HG02642 (cell line): ENCODE measurements at regions not wholly inside any gene's neighbourhood (a gene's known extent, or its start where the extent isn't known, plus 50 kb on each side); places are given as distances from the start of the nearest gene placed in this dataset.
"Not testable (repeated sequence)": the region's sequence is repeated elsewhere in the genome, so short reads cannot be mapped to it uniquely, and the experiment has no call there.

Source experiments
- ATAC-seq: cut with Tn5 transposase; IDR thresholded peaks from one replicate; pipeline ENCODE4 v1.9.1; 2021; ENCODE audit warnings: mild to moderate bottlenecking; ENCODE audit not compliant: unreplicated experiment, poor library complexity

DNA sequence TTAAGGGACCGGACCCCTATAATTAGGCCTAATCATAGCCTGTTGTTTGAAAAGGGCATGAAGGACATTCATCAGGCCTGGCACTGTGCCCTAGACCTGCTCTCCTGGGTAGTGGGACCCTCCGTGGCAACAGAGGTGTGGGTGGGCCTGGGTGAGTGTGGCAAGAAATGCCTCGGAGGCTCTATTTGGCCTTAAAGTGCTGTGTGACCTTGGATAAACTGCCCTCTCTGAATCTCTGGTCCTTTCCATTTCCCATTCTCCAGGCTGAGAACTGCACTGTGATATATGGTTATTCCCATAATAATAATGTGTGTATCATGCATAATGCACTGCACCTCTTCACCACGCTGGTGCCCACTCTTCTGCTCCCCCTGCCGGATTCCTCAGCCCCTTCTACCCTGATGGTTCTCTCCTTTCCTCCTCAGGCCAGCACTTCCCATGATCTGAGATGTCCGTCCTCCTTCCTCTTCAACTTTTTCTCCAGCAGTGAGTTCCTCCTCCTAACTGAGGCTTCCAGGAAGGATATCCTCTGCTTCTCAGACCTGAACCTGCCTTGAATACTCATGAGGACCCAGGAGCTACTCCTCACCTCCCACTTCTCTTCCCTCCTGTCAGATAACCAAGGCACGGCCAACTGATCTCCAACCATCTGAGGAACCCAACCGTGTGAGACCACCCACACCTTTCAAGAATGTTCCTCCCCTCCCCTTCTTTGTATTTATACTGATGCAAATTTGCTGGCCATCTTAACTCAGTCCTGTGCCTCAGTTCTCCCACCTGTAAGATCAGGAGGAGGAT is 111.0 kb upstream of the PZP start:
- no peak for ATAC-seq

DNA sequence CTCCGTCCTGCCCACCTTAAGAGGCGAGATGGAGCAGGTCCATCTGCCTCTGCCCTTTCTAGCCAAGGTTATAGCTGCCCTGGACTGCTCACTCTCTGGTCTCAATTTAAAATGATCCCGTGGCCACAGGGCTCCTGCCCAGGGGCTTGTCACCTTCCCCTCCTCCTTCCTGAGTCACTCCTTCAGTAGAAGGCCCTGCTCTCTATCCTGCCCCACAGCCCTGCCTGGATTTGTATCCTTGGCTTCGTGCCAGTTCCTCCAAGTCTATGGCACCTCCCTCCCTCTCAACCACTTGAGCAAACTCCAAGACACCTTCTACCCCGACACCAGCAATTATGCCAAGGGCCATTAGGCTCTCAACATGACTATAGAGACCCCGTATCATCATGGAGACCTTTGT is 105.3 kb upstream of the PZP start:
- ATAC-seq: not testable (repeated sequence)

DNA sequence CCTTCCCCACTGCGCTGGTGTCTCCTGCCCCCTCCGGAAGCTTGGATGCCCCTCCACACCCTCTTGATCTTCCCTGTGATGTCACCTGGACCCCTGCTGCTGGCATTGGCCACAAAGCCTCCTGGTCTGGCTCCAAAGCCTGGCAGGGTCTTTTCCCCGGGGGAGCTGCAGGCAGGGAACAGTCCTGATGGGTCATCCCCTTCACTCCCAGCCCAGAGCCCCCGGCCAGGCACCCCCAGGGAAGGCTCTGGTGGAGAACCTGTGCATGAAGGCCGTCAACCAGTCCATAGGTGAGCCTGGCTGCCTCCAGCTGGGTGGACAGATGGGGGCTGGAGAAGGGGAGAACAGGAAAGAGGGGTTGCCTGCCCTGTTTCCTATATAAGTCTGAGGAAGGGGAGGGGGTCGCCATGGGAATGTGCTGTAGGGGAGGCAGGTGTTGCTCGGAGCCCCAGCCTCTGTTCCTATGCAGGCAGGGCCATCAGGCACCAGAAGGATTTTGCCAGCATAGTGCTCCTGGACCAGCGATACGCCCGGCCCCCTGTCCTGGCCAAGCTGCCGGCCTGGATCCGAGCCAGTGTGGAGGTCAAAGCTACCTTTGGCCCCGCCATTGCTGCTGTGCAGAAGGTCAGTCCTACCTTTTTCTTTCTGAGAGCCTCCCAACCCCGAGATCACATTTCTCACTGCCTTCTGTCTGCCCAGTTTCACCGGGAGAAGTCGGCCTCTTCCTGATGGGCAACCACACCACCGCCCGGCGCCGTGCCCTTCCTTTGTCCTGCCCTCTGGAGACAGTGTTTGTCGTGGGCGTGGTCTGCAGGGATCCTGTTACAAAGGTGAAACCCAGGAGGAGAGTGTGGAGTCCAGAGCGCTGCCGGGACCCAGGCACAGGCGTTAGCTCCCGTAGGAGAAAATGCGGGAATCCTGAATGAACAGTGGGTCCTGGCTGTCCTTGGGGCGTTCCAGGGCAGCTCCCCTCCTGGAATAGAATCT is 104.5 kb upstream of the PZP start:
- ATAC-seq: not testable (repeated sequence)

DNA sequence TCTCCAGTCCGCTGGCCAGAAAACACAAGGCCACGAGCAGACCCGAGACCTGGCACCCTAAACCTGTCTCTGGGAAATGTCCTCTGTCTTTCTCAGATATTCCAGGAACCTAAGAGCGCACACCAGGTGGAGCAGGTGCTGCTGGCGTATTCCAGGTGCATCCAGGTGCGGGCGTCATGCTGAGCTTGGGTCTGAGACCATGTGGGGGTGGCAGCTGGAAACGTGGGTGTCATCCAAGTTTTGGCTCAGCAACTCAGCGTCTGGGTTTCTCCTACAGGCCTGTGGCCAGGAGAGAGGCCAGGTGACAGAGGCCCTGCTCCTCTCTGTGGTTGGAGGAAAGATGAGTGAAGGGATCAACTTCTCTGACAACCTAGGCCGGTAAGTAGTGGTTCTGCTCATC is 103.3 kb upstream of the PZP start:
- not testable (repeated sequence) for ATAC-seq

DNA sequence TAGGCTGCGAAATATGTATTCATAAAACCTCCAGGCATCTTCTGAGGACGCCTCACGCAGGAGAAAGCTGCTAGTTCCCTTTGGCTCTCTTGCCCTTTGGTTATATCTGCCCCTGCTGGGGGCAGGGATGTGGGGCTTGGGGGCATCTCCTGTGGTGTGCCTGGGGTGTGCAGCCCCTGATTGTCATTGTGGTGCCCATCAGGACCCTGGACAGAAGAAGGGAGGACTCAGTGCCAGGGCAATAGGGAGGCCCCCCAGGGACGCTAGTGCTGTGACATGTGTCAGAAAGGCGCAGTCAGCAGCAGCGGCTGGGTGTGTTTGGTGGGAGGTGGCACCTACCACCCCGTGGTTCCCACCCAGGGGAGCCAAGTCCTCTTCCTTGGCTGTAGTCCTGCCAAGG is 102.5 kb upstream of the PZP start:
- ATAC-seq: not testable (repeated sequence)

DNA sequence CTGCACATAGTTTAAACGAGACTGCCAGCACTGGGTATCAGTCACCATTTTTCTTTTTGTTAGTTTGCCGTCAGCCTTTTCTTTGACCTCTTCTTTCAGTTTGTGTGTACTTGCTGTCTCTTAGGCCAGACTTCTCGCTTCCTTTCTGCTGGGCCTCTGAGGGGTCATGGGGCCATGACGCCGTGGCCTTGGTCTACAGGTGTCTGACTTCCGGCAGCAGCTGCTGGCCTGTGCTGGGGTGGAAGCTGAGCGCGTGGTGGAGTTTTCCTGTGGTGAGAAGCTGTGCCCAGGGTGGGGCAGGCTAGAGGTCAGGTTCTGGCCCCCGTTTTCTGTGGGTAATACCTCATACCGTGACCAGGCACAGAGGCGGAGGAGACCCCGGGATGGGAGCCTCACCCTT is 101.6 kb upstream of the PZP start:
- not testable (repeated sequence) for ATAC-seq

DNA sequence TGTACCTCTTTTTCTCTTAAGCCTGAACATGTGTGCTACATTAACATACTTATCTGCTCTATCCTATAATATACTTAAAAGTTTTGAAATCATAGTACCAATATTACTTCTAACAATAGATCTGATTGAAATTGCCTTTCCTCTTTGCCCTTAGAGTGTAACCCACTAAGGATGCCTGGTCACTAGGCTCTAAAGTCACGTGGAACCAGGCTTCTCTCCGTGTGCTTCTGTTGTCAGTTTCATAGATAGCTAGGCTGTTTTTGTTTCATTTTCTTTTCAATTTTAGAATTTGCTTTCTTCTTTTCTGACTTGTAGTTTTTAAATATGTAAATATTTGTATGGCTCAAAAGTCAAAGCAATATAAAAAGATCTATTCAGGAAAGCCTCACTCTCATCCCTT is 100.5 kb upstream of the PZP start:
- not testable (repeated sequence) for ATAC-seq

DNA sequence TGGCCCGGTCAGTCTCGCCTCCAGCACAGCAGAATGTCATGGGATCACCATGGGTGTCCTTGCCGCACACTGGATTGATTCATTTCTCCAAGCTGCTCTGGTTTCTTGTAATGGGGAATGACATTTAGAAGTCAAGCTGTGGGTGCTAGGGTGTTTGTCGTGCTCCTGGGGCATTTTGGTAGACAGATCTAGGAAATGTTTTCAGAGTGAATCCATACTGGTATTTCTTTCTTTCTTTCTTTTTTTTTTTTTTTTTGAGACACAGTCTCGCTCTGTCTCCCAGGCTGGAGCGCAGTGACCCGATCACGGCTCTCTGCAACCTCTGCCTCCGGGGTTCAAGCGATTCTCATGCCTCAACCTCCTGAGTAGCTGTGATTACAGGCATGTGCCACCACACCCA is 100.0 kb upstream of the PZP start:
- not testable (repeated sequence) for ATAC-seq

DNA sequence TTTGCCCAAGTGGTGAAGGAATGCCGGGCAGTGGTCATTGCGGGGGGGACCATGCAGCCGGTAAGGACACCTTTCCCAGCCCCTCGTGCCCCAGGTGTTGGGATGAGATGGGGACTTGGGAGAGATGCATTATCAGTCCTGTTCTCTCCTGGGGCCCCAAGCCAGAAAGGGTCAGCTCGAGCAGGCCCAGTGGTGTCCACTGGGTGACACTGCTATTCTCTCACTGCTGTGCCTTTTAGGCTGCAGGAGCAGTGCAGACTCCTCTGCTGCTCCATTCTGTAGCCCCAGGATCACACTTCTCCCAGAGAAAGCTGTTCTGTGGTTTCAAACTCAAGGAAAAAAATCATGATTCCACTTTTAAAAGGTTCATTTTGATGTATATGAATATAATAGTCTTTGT is 99.1 kb upstream of the PZP start:
- ATAC-seq: not testable (repeated sequence)

DNA sequence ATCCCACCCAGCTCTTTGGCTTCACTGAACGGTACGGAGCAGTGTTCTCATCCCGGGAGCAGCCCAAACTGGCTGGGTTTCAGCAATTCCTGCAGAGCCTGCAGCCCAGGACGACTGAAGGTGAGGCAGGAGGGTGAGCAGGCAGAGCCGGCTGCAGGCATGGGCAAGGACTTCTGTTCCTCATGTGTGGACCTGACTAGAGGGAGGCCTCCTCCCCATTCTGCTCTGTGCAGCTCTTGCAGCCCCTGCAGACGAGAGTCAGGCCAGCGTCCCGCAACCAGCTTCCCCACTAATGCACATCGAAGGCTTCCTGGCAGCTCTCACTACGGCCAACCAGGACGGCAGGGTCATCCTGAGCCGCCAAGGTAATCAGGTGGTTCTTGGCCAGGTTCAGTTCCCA is 97.8 kb upstream of the PZP start:
- not testable (repeated sequence) for ATAC-seq

DNA sequence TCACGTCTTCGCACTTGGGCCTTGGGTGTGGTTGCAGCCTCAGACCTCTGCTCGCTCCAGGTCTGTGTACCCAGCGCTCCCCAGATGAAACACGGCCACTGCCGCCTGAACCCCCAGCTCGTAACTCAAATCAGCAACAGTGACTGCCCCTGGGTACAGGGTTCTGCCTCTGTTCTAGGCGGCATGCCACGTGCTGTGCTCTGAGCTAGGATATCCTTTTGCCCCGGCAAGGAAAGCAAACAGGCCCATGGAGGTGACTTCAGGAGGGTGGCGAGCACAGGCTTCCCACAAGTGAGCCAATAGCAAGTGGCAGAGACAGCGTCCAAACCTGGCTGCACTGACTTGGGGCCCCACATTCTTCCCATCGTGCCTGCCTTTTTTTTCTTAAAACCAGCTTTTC is 96.3 kb upstream of the PZP start:
- not testable (repeated sequence) for ATAC-seq

DNA sequence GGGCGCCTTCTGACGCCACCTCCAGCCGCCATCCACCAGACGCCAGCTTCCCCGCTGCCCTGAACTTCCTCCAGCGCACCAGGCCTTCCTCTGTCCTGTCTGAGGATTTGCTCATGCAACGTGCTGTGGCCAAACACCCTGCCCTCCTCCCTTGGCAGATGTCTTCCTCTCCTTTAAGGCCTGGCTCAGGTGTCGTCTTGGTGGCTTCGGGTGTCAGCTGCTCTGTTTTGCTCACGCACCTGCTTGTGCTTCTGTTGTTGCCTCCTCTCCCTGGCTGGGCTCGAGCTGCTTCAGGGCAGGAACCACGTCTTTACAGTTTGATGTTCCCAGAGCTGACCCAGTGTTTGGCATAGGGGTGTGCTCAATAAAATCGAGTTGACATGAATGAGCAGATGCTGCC is 87.7 kb upstream of the PZP start:
- ATAC-seq: not testable (repeated sequence)

DNA sequence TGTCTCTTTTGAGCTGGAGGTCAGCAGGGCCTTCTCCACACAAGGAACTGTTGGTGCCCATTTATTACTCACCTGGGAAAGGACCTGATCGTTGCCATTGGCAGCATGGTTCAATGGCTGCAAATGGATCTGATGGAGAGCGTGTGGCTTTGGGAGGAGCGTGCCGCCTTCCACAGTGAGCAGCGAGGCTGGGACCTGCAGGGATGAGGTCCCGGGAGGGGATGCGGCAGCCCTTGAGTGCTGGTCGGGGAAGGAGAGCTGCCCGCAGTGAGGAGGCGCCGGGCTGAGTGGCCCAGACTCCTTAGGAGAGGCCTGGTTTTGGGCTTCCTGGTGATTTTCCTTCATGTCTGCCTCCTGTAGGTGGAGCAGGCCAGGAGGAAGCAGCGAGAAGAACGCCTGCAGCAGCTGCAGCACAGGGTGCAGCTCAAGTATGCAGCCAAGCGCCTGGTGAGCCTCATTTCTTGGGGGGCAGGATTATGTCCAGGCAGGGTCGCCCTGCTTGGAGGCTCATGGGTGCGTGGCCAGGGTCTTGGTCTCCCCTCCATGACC is 86.0 kb upstream of the PZP start:
- ATAC-seq: not testable (repeated sequence)

DNA sequence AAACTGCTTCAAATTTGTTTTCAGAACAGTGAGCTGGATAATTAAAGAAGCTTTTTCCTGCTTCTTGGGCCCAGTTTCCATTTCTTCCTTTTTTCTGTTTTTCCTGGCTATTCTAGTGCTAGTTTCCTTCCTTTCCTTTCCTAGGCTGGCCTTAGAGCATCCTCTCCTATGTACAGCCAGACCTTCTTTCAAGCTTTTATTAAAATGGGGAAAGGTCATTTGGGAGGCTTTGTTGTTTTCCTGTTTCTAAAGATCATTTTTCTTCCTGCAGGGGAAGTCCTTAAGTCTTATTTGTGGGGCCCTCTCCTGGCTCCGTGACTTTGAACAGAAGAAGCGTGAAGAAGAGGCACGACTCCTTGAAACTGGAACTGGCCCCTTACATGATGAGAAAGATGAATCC is 85.2 kb upstream of the PZP start:
- not testable (repeated sequence) for ATAC-seq

DNA sequence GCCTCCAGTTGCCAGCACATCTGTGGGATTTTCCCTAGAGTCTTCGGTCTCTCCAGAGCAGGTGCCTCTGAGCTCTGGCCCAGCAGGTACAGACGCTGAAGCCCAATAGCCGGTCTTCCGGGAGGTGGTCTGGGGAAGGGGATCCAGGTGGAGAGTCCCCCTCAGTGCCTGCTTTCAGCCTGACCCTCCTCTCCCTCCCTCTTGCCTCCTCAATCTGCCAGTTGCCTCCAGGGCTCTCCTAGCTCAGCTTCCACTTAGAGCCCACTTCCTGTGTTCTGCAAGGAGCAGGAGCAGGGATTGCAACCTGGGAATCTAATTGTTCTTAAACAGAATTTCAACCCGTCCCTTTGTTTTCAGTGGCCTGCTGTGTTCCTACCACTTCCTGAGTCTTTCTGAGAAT is 81.8 kb upstream of the PZP start:
- not testable (repeated sequence) for ATAC-seq

DNA sequence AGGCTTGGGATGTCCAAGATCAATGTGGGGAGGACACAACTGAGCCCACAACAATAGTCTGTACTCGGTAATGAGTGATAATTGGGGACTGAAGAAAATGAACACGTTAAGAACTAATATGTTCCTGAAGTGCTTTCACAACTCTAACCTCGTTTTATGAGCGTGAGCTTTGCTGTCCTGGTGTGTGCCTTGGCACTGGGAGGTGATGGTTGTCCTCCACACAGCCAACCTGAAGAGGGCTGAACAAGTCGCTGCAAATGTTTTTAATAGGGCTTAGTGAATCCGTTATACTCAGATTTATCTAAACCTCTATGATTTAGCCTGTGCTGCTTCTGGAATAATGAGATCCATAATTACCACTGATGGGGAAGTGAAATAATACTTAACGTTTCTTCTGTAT is 76.5 kb upstream of the PZP start:
- ATAC-seq: not testable (repeated sequence)

DNA sequence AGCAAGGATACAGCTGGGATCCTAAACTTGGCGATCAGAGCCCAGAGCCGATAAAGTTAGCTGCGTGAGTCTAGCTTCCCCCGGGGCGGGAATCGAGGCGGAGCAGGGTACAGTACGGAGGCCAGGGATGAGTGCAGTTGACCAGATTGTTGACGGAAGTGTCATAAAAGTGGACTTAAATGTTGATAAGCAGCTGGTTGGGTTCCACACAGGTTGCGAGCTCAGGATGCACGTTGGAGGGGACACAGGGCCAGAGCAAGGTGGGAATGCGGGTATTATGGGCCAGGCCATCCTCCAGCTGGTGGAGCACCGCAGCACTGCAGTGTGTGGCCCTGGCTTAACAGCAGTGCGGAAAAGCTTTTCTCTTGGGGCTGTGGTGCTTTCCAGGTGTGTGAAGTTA is 76.0 kb upstream of the PZP start:
- peak; percentile 59 for ATAC-seq

DNA sequence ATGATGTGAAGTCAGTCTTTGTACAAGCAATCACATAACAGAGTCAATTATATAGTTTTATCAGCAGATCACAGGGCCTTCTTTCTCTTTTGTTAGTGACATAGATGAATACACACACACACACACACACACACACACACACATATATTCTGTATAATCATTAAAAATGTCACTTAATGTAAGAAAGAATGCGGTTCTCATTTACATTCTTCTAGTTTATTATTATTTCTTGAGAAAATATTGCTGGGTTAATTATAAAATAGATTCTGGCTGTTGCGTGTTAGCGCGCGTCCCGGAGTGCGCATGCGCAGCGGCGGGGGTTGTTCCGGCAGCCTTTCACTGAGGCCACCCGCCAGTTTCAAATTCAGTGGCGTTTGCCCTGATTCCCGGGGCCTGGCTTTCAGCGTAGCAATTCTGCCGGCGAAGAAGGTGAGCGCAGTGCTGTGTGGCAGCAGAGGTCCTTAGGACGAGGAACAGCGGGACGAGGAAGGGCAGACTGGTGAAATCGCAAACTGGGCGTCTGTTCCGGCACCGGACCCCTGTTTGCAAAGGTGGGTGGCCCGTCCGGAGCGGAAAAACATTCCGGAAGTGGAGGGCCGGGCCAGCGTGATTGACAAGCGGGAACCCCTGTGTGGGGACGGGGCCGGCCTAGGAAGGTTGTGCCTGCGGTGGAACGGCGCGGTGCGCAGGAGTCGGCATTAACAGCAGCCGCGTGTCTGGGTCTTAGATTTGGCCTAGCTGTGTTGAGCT is 75.3 kb upstream of the PZP start:
- ATAC-seq: peak; percentile 66

DNA sequence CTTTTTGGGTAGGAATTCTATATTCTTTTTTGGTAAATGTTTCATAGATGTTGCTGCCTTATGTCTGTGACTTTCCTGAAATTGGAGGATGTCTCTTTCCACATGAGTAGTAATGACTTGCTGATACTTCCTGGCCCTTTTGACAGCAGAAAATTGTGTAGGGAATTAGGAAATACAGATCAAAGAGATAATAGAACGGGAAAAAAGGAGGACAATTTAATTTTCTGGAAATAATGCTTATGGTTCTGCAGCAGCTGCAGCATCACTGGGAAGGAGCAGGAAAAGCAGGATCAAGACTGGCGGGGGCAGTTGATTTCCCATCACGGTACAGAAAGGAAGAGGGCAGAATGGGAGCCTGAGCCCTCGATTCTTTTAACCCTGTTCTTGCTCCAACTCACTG is 68.8 kb upstream of the PZP start:
- no peak for ATAC-seq

DNA sequence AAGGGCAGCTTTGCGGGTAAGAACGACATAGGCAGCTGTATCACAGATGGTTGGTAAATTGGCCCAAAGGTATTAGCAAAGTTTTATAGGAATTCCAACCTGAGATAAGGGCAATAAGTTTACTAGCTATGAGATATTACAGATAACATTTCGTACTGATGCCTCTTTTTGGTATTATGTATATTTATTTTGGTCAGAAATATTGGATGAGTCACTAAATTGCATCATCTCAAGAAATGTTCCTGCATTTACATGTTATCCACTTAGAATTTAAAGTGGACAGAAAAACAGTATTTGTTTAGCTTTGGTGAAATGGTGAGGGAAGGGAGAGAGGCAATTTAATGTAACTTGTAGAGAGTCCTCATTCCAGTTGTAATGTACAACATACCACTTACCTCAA is 65.1 kb upstream of the PZP start:
- ATAC-seq: no peak
